Keratinocyte (primary cell): ENCODE measurements at regions not wholly inside any gene's neighbourhood (a gene's known extent, or its start where the extent isn't known, plus 50 kb on each side); places are given as distances from the start of the nearest gene placed in this dataset.

ENCODE experiments used
- DNase-seq: peaks from one replicate; pipeline ENCODE4 v3.0.0-alpha.2; 2011; ENCODE audit warnings: low read depth, missing footprints, low spot score
- FAIRE-seq: peaks from 2 replicates; lab custom pipeline; 2011; peaks lifted over from hg19 to GRCh38; lab: Jason Lieb, UNC
- H2AFZ ChIP-seq: 2 replicates; pipeline ENCODE4 v1.6.0; 2012; ENCODE audit warnings: low read length, control low read depth, inconsistent platforms; ENCODE audit not compliant: control insufficient read depth
- H3K27ac ChIP-seq: 2 replicates; pipeline ENCODE4 v1.5.1; 2011; ENCODE audit warnings: low read length; ENCODE audit not compliant: control insufficient read depth, insufficient read depth
- H3K27me3 ChIP-seq: 3 replicates; pipeline ENCODE4 v1.6.0; 2011; ENCODE audit warnings: low read length; ENCODE audit not compliant: control insufficient read depth, insufficient read depth; ENCODE audit errors: extremely low read depth
- H3K36me3 ChIP-seq, 2 experiments: 2 replicates in 1 of 2; 3 replicates in 1 of 2; pipeline ENCODE4 v1.5.1; 2011; ENCODE audit warnings: low read length in 2 of 2, mild to moderate bottlenecking in 1 of 2; ENCODE audit not compliant: control insufficient read depth in 2 of 2, insufficient read depth in 2 of 2; ENCODE audit errors: extremely low read depth in 1 of 2
- H3K4me1 ChIP-seq: 3 replicates; pipeline ENCODE4 v1.5.1; 2011; ENCODE audit warnings: low read length; ENCODE audit not compliant: control insufficient read depth, insufficient read depth; ENCODE audit errors: extremely low read depth
- H3K4me2 ChIP-seq: 3 replicates; pipeline ENCODE4 v1.6.0; 2011; ENCODE audit warnings: low read depth, low read length; ENCODE audit not compliant: control insufficient read depth, insufficient read depth; ENCODE audit errors: extremely low read depth
- H3K4me3 ChIP-seq, 3 experiments: fragments of 200-600 bp in 1 of 3; sonication (generic) in 1 of 3; 2 replicates in 2 of 3; 3 replicates in 1 of 3; pipeline ENCODE4 v1.5.1; 2011 to 2016; ENCODE audit warnings: low read length in 3 of 3, mild to moderate bottlenecking in 3 of 3, control low read depth in 2 of 3, inconsistent platforms in 1 of 3, low read depth in 1 of 3, mixed read lengths in 1 of 3, mixed run types in 1 of 3, moderate library complexity in 1 of 3; ENCODE audit not compliant: control insufficient read depth in 2 of 3, insufficient read depth in 2 of 3; ENCODE audit errors: extremely low read depth in 1 of 3
- H3K79me2 ChIP-seq: 2 replicates; pipeline ENCODE4 v1.6.0; 2012; ENCODE audit warnings: low read length; ENCODE audit not compliant: control insufficient read depth, insufficient read depth
- H3K9ac ChIP-seq: 3 replicates; pipeline ENCODE4 v1.6.0; 2011; ENCODE audit warnings: low read length; ENCODE audit not compliant: control insufficient read depth, insufficient read depth; ENCODE audit errors: extremely low read depth
- H3K9me1 ChIP-seq: 3 replicates; pipeline ENCODE4 v1.6.0; 2011; ENCODE audit warnings: low read length; ENCODE audit not compliant: control insufficient read depth, insufficient read depth; ENCODE audit errors: extremely low read depth
- H3K9me3 ChIP-seq: 2 replicates; pipeline ENCODE4 v1.5.1; 2012; ENCODE audit warnings: low read depth, low read length; ENCODE audit not compliant: control insufficient read depth
- H4K20me1 ChIP-seq: 3 replicates; pipeline ENCODE4 v1.6.0; 2011; ENCODE audit warnings: low read length; ENCODE audit not compliant: control insufficient read depth, insufficient read depth; ENCODE audit errors: extremely low read depth
- EZH2 ChIP-seq: IDR thresholded peaks from one replicate; pipeline ENCODE4 v1.6.1; 2012; ENCODE audit warnings: inconsistent platforms, mild to moderate bottlenecking, low read length, moderate library complexity
- dilution Hi-C: fragments of 300-500 bp; cut with MboI; formaldehyde crosslinking; loops from one replicate; pipeline ENCODE4 v1.7.0; 2020; ENCODE audit warnings: low sequenced_read_pairs; ENCODE audit not compliant: extremely low pct_ligation_motif_present
- TF ChIP-seq, protein P1 (sequence below), 3 experiments: IDR thresholded peaks in 1 of 3; conservative IDR thresholded peaks in 1 of 3; optimal IDR thresholded peaks in 1 of 3; 2 replicates in 2 of 3; 3 replicates in 1 of 3; pipeline versions ENCODE3 to v1.5.1; 2011; ENCODE audit warnings: low read length in 3 of 3, mild to moderate bottlenecking in 3 of 3, moderate library complexity in 2 of 3, control low read depth in 1 of 3, inconsistent platforms in 1 of 3; ENCODE audit not compliant: insufficient read depth in 2 of 3; ENCODE audit errors: extremely low read depth in 1 of 3

- no peaks in the 10 kb centered on the region for H3K79me2 ChIP-seq
- no peak overlapping the region for H3K27ac ChIP-seq
- DNase-seq, result no peak
- no peak overlapping the region for H3K4me2 ChIP-seq
- no peaks in the 10 kb centered on the region for H3K9me3 ChIP-seq
- H3K9ac ChIP-seq, result no peak overlapping the region
- no peaks in the 10 kb centered on the region for H3K9me1 ChIP-seq
- no peaks in the 10 kb centered on the region for H4K20me1 ChIP-seq
- no peaks in the 10 kb centered on the region for H3K4me1 ChIP-seq
- TF ChIP-seq EZH2, result no peak
- TF ChIP-seq, protein P1, sequence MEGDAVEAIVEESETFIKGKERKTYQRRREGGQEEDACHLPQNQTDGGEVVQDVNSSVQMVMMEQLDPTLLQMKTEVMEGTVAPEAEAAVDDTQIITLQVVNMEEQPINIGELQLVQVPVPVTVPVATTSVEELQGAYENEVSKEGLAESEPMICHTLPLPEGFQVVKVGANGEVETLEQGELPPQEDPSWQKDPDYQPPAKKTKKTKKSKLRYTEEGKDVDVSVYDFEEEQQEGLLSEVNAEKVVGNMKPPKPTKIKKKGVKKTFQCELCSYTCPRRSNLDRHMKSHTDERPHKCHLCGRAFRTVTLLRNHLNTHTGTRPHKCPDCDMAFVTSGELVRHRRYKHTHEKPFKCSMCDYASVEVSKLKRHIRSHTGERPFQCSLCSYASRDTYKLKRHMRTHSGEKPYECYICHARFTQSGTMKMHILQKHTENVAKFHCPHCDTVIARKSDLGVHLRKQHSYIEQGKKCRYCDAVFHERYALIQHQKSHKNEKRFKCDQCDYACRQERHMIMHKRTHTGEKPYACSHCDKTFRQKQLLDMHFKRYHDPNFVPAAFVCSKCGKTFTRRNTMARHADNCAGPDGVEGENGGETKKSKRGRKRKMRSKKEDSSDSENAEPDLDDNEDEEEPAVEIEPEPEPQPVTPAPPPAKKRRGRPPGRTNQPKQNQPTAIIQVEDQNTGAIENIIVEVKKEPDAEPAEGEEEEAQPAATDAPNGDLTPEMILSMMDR (optimal IDR thresholded peaks at IDR 0.05 in 1 of 3, IDR thresholded peaks at IDR 0.05 in 1 of 3, conservative IDR thresholded peaks at IDR 0.05 in 1 of 3; ENCODE audit: extremely low read depth in 1 of 3, insufficient read depth in 2 of 3, low read length in 3 of 3), result no peak
- H3K4me3 ChIP-seq, result no peak overlapping the region
- H3K36me3 ChIP-seq, result no peaks in the 10 kb centered on the region
- no peak overlapping the region for H2AFZ ChIP-seq
- dilution Hi-C loops, result no loop called here
- H3K27me3 ChIP-seq, result no peaks in the 10 kb centered on the region
- FAIRE-seq, result no peak
Measured at GRCh38 chr4:181424362-181425016, 818.7 kb upstream of the TENM3 start.

GRCh38 chr4:181427076-181427475, 816.1 kb upstream of the TENM3 start:
- TF ChIP-seq, protein P1 (optimal IDR thresholded peaks at IDR 0.05 in 1 of 3, IDR thresholded peaks at IDR 0.05 in 1 of 3, conservative IDR thresholded peaks at IDR 0.05 in 1 of 3; ENCODE audit: extremely low read depth in 1 of 3, insufficient read depth in 2 of 3, low read length in 3 of 3), result no peak
- TF ChIP-seq EZH2, result no peak
- DNase-seq, result no peak
- H3K4me1 ChIP-seq, result no peaks in the 10 kb centered on the region
- H3K4me3 ChIP-seq, result no peak overlapping the region
- no peaks in the 10 kb centered on the region for H4K20me1 ChIP-seq
- dilution Hi-C loops, result no loop called here
- H3K27ac ChIP-seq, result no peak overlapping the region
- no peaks in the 10 kb centered on the region for H3K9me3 ChIP-seq
- H3K79me2 ChIP-seq, result no peaks in the 10 kb centered on the region
- H2AFZ ChIP-seq, result no peak overlapping the region
- H3K36me3 ChIP-seq, result no peaks in the 10 kb centered on the region
- FAIRE-seq, result no peak
- no peak overlapping the region for H3K4me2 ChIP-seq
- H3K27me3 ChIP-seq, result no peaks in the 10 kb centered on the region
- no peak overlapping the region for H3K9ac ChIP-seq
- no peaks in the 10 kb centered on the region for H3K9me1 ChIP-seq
